CD4-positive, alpha-beta T cell treated with Interleukin-1 beta for 1 hour (primary cell): ENCODE measurements at regions not wholly inside any gene's neighbourhood (a gene's known extent, or its start where the extent isn't known, plus 50 kb on each side); places are given as distances from the start of the nearest gene placed in this dataset.
"Not testable (repeated sequence)": the region's sequence is repeated elsewhere in the genome, so short reads cannot be mapped to it uniquely, and the experiment has no call there.

Experiments used
- DNase-seq, 2 donors: peaks; one replicate each; pipeline ENCODE4 v3.0.0-alpha.2; 2020 to 2022

- no peak for DNase-seq
These were observed 238.4 kb upstream of the TBX18 start for GRCh38 chr6:85002847-85003246.

DNA sequence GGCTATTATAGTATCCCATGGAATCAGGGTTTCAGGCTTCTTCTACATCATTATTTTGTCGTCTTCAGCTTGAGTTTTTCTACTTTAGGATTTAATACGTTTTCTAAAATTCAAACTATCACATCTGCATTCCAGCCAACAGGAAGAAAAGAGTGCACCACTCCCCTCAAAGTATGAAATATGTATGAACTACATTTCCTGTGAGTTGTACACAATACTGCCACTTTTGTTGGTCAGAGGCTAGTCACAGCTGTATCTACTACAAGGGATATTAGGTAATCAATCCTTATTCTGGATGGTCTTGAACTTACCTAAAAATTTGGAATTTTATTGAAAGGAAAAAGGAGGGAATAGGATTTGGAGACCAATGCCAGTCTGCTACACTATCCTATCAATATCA lies 235.6 kb upstream of the TBX18 start:
- no peak for DNase-seq

DNA sequence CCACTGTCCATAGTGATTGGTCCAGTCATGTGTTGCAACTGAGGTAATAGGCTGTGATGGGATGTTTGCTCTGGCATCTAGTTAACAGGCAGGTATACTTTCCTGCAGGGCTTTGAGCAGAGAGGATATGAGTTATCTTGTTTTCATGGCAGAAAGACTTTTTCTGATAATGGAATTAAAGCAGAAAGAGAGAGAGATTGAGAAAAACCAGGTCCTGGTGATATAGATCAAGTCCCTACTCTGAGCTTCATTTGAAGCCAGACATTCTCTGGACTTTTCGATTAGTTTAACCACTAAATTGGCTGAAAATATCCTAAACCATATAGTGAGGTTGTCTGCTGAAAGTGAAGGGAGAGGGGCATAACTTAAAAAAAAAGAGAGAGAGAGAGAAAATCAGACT lies 233.8 kb upstream of the TBX18 start:
- no peak for DNase-seq

- not testable (repeated sequence) for DNase-seq
These were observed 224.4 kb upstream of the TBX18 start for GRCh38 chr6:84988766-84989165.

DNA sequence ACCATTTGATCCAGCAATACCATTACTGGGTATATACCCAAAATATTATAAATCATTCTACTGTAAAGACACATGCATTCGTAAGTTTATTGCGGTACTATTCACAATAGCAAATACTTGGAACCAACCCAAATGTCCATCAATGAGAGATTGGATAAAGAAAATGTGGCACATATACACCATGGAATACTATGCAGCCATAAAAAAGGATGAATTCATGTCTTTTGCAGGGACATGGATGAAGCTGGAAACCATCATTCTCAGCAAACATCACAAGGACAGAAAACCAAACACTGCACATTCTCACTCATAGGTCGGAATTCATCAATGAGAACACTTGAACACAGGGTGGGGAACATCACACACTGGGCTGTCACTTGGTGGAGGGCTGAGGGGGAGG lies 221.1 kb upstream of the TBX18 start:
- DNase-seq = not testable (repeated sequence)

- no peak for DNase-seq
These were observed 215.1 kb upstream of the TBX18 start for GRCh38 chr6:84979541-84979940.

DNA sequence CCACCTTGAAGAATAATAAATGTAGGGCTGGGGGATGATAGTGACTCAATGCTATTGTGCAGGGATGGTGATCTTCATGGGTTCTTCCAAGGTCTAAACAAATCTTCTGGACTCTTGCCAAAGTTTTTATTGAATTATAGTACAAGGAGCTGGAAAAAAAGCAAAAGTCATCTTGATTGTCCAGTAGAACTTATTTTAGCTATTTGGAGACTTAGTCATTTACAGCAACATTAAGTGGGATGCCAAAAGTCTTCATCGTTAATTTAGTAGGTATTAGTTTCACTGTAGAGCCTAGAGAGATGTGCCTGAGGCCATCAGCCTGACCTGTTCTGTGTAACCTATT lies 212.9 kb upstream of the TBX18 start:
- DNase-seq = no peak

DNA sequence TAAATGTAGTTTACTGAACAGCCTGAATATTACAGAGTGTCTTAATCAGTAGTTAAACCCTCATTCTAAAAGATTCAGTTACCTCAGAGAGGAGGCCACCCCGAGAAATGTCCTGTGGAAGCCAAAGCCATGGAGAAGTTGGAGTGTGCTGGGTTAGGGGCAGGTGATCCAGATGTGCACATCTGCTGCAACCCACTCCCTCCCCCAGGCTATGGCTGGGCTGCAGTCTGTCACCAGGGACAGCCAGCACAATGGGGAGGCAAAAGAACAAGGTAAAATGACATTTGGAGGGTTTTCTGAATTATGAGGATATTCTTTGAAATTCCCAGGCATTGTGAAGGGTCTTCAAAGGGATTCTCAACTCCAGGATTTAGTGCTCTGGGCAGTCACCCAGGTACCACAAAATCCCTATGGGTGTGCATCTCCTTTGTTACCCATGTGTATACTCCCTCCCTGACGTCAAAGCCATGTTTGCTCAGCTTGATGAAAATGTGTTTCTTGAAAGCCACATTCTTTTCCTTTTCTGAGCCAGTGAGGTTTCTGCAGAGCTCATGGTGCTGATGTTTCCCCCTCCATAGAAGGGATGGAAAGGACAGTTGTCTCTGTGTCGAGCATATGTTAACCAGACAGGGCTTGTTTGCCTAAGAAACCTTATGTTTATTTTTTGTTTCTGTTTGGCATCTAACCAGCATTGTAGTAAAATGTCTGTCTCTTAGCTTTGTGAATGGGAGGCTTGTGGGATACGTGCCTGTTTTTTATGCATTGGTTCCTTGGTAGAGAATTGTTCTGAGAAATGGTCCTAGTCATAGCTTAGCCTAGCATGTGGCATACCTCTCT lies 212.3 kb upstream of the TBX18 start:
- no peak for DNase-seq

DNA sequence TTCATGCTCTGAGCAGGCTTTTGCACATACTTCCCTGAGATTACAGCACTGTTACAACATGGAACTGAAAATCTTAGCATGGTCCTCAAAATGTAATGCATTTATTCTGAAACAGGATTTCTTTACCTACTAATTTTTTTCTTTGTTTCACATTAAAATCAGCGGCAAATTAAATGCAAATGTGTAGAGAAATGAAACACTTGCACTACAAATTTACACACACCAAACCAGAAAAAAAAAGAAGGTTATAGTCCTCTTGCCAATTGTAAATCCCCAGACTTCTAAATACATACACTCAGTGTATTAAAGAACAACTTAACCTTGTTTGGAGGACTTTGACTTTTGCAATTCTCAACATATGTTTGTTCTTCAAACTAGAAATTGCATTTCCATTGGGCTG lies 210.9 kb upstream of the TBX18 start:
- no peak for DNase-seq

DNA sequence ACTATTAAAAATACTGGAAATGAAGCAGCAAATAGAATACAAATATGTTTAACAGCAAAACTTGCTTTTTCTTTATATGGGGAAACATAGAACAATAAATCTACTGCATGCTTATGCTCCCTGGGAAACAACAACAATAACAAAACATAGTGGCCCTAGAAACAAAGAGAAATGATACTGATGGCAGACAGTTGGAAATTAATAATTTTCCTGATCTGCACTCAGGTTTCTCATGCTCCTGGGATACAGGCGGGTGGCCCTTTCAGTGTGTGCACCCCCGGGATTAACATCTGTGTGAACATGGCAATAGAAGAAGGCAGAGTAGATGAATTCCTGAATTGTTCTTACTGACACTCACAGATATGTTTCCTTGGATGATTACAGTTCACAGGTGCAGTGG lies 209.2 kb upstream of the TBX18 start:
- DNase-seq = no peak

DNA sequence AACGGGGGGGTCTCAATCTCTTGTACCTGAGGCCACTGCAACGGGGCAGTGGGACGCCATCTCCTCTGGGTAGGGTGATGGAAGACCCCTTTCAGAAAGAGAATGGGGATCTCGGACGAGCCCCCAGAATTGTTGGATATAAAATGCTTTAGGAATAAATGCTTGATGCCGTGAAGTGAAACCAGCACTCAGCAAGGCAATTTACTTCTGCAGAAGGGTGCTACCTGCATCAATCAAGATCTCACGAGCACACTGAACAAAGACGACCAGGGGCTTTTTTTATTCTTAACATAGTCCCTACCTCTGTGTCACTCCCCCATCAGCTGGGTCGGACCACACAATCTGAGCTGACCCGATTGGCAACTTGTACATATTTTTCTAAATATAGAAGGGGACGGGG lies 203.6 kb upstream of the TBX18 start:
- DNase-seq = no peak

- DNase-seq = no peak
These were observed 203.0 kb upstream of the TBX18 start for GRCh38 chr6:84967389-84967788.

DNA sequence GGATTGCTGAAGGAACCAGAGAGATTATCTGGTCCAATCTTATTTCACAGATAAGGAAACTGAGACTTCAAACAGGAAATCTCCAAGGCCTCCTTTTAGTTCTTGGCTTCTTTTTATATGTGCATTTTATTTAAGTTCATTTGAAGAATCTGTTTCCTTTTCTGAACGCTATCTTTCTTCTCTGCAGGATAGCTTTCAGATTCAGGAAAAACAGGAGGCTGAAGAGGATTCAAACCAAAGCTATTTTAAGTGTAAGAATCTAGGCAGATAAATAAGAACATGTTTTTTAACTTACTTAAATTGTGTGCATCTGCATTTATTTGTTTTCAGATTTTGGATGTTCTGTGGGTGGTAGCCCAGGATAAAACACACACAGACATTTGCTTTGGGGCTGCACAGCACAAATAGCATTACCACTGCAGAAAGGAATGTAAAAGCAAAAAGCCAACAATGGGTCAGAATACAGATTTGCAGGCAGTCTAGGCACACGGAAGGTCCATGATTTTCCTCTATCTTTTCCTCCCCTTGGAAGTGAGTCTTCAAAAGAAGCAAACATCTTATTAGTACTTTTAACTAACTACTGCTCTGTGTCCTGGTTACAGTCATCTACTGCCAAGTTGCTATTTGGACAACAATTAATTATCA lies 188.8 kb upstream of the TBX18 start:
- DNase-seq = no peak

GRCh38 chr6:84944926-84945325 lies 180.5 kb upstream of the TBX18 start:
- DNase-seq = not testable (repeated sequence)

DNA sequence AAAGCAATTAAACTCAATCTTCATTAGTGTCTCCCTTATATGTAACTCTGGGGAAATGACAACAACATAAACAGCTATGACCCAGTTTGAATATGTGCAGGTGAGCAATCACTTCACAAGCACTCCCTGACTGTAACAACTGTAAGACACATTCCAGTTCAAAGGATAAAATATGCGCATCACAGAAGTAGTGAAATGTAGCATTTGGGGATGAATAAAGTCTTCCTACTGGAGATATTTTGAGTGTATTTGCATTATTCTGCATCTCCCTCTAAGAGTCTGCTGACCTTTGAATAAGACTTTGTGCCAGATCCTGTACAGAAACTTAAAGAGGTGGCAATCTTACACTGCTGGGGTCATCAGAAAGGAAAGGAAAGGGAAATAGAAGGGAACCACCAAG lies 179.5 kb upstream of the TBX18 start:
- no peak for DNase-seq

GRCh38 chr6:84941609-84942008 lies 177.2 kb upstream of the TBX18 start:
- DNase-seq = not testable (repeated sequence)

GRCh38 chr6:84929212-84929611 lies 164.8 kb upstream of the TBX18 start:
- no peak for DNase-seq

- no peak for DNase-seq
These were observed 163.2 kb upstream of the TBX18 start for GRCh38 chr6:84927551-84927950.

DNA sequence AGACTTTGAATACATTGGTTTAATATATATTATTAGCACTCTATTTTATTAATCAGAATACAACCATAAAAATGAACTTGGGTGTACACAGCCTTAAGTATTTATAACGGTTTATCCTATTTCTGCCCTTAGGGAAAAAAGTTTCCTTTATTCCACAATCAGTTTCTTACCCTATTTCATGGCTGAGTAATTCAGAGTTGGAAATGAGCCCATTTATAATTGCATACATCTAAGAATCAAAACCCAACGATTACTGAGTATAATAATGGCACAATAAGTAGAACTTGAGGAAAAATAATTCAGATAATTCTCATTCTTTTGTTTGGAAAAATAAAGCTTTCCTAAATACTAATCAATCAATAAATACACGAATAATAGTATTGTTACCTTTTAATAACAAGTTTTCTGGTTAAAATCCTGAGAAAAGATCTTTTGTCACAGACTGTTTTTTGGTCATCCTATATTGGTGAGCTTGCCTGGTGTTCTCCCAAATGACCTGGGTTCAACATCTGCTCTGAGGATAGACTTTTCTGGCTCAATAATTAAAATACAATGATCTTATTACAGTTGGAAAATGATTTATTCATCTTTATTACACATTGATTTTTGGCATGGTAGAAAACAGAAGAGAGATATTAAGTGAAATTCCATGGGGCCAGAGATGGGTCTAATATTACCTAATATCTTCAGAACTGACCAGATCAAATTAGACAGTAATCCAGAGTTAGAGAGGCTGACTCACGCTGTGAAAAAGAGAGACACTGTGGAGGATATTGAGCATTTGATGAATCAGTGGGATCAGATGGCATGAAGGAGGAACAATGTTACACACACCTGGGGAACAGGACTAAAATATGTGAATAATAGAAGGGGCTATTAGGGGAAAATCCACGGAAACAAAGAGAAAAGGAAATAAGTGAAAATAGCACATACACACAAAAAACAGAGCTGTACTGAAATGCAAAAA lies 162.1 kb upstream of the TBX18 start:
- DNase-seq = no peak

DNA sequence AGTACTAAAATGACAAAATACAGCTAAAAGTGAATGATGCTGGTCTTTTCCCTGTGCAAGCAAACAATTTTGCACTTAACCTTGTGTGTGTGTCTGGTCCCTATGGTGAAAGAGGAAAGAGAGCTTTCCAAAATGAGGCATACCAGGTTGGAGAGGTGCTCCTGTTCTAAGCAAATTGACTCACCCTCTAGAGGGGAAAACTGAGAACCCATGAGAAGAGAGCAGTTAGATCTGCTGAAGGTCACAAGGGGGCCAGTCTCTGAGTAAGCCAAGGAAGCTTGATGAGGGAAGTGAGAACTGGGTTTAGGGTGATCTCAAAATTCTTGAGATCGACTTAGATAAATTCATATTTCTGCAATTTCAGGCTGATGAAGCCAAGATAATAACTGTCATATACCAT lies 157.5 kb upstream of the TBX18 start:
- no peak for DNase-seq

GRCh38 chr6:84920021-84920420 lies 155.6 kb upstream of the TBX18 start:
- no peak for DNase-seq

GRCh38 chr6:84916704-84917103 lies 152.3 kb upstream of the TBX18 start:
- DNase-seq = no peak

GRCh38 chr6:84912472-84913322 lies 148.3 kb upstream of the TBX18 start:
- no peak for DNase-seq
